ENCODE measurements at regions not wholly inside any gene's neighbourhood (a gene's known extent, or its start where the extent isn't known, plus 50 kb on each side); places are given as distances from the start of the nearest gene placed in this dataset.

GRCh38 chr2:195458936-195459335 lies 198.1 kb upstream of the SLC39A10 start:
- DNase-seq (ENCODE audit: low spot score) (no peak), ATAC-seq (no peak)
- Mint-ChIP-seq H3K4me3 (no peak overlapping the region), H3K36me3 (no peaks in the 10 kb centered on the region), H3K27ac (no peak overlapping the region), H3K9me3 (no peaks in the 10 kb centered on the region), H3K4me1 (no peaks in the 10 kb centered on the region), H3K27me3 (ENCODE audit: low read depth) (no peaks in the 10 kb centered on the region)
- CTCF ChIA-PET: no interaction called here
- TF ChIP-seq HMGA2 (CRISPR knock-in tag; IDR thresholded peaks at IDR 0.05): no peak
- TF ChIP-seq ESRRA (CRISPR knock-in tag; IDR thresholded peaks at IDR 0.05; ENCODE audit: borderline replicate concordance): no peak
- TF ChIP-seq ZNF416 (CRISPR knock-in tag; IDR thresholded peaks at IDR 0.05): no peak
- no peak for TF ChIP-seq ZNF671 (CRISPR knock-in tag; IDR thresholded peaks at IDR 0.05)
- TF ChIP-seq, protein P1, sequence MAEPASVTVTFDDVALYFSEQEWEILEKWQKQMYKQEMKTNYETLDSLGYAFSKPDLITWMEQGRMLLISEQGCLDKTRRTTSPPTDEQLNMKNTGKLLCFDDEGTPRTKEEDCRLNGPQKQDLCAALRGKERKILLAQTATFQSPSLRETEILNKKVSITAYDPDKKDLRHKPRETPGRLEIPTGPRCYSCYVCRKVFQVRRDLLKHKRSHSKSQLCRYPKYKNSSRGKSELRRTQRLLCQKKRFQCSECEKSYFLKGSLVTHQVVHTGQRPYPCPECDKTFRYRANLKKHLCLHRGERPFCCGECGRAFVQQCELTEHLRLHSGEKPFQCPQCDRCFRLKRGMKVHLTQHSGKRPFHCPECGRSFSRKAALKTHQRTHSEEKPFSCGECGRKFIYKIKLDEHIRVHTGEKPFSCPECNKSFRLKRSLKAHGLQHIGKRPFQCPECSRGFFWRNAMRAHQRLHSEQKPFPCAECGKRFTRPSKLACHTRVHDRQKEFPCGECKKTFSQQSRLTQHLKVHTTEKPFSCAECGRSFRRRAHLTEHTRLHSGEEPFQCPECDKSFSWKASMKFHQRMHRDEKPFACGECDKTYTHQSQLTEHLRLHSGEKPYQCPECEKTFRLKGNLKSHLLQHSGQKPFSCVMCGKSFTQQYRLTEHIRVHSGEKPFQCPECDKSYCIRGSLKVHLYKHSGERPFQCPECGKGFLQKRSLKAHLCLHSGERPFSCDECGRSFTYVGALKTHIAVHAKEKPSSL (CRISPR knock-in tag; conservative IDR thresholded peaks at IDR 0.05): no peak
- TF ChIP-seq CREM (CRISPR knock-in tag; IDR thresholded peaks at IDR 0.05): no peak
- TF ChIP-seq, protein P2, sequence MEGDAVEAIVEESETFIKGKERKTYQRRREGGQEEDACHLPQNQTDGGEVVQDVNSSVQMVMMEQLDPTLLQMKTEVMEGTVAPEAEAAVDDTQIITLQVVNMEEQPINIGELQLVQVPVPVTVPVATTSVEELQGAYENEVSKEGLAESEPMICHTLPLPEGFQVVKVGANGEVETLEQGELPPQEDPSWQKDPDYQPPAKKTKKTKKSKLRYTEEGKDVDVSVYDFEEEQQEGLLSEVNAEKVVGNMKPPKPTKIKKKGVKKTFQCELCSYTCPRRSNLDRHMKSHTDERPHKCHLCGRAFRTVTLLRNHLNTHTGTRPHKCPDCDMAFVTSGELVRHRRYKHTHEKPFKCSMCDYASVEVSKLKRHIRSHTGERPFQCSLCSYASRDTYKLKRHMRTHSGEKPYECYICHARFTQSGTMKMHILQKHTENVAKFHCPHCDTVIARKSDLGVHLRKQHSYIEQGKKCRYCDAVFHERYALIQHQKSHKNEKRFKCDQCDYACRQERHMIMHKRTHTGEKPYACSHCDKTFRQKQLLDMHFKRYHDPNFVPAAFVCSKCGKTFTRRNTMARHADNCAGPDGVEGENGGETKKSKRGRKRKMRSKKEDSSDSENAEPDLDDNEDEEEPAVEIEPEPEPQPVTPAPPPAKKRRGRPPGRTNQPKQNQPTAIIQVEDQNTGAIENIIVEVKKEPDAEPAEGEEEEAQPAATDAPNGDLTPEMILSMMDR (IDR thresholded peaks at IDR 0.05): no peak
- no peak for TF ChIP-seq OVOL2 (CRISPR knock-in tag; IDR thresholded peaks at IDR 0.05; ENCODE audit: borderline replicate concordance)
- no peak for TF ChIP-seq SOX15 (CRISPR knock-in tag; IDR thresholded peaks at IDR 0.05)
- TF ChIP-seq, protein P3, sequence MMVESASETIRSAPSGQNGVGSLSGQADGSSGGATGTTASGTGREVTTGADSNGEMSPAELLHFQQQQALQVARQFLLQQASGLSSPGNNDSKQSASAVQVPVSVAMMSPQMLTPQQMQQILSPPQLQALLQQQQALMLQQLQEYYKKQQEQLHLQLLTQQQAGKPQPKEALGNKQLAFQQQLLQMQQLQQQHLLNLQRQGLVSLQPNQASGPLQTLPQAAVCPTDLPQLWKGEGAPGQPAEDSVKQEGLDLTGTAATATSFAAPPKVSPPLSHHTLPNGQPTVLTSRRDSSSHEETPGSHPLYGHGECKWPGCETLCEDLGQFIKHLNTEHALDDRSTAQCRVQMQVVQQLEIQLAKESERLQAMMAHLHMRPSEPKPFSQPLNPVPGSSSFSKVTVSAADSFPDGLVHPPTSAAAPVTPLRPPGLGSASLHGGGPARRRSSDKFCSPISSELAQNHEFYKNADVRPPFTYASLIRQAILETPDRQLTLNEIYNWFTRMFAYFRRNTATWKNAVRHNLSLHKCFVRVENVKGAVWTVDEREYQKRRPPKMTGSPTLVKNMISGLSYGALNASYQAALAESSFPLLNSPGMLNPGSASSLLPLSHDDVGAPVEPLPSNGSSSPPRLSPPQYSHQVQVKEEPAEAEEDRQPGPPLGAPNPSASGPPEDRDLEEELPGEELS (CRISPR knock-in tag; IDR thresholded peaks at IDR 0.05): no peak
- no peak for TF ChIP-seq ZNF138 (CRISPR knock-in tag; conservative IDR thresholded peaks at IDR 0.05)
- TF ChIP-seq ZBTB43 (CRISPR knock-in tag; IDR thresholded peaks at IDR 0.05): no peak
- TF ChIP-seq ZNF121 (CRISPR knock-in tag; IDR thresholded peaks at IDR 0.05): no peak
- TF ChIP-seq CDX4 (CRISPR knock-in tag; IDR thresholded peaks at IDR 0.05; ENCODE audit: borderline replicate concordance): no peak
- TF ChIP-seq EMX1 (CRISPR knock-in tag; IDR thresholded peaks at IDR 0.05): no peak
- TF ChIP-seq ATF3 (CRISPR knock-in tag; conservative IDR thresholded peaks at IDR 0.05): no peak
- no peak for TF ChIP-seq ZNF263 (CRISPR knock-in tag; IDR thresholded peaks at IDR 0.05; ENCODE audit: low read depth)
- no peak for TF ChIP-seq GTF2I (CRISPR knock-in tag; conservative IDR thresholded peaks at IDR 0.05)
- no peak for TF ChIP-seq IRF2 (CRISPR knock-in tag; IDR thresholded peaks at IDR 0.05; ENCODE audit: borderline replicate concordance, low read depth)
- POLR2A ChIA-PET: interaction anchor here (0.6 kb wide), 1 partner anchor 441 kb away, joined by 4 read pairs; no protein-coding TSS in a partner anchor

DNA sequence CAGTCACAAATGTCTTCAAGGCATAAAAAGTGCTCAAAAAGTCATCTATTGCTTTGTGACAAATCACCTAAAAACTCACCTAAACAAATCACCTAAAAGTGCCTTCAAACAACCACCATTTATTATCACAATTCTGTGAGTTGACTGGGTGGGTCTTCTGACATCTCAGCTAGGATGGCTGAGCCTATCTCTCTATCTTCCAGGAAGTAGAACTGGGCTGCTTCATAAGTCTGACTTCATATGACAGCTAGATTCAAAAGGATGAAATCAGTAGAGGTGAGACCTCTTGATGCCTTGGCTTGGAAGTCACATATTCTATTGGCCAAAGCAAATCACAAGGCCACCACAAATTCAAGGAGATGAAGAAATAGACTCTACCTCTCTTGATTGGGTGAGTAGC lies 199.2 kb upstream of the SLC39A10 start:
- Mint-ChIP-seq H3K4me3 (no peak overlapping the region), H3K36me3 (no peaks in the 10 kb centered on the region), H3K27ac (no peak overlapping the region), H3K9me3 (no peaks in the 10 kb centered on the region), H3K4me1 (no peaks in the 10 kb centered on the region), H3K27me3 (ENCODE audit: low read depth) (no peaks in the 10 kb centered on the region)
- DNase-seq (ENCODE audit: low spot score) (no peak), ATAC-seq (no peak)
- ChIA-PET CTCF (no interaction called here), POLR2A (no interaction called here)
- TF ChIP-seq PRDM15 (CRISPR knock-in tag; IDR thresholded peaks at IDR 0.05): no peak
- TF ChIP-seq, protein P4, sequence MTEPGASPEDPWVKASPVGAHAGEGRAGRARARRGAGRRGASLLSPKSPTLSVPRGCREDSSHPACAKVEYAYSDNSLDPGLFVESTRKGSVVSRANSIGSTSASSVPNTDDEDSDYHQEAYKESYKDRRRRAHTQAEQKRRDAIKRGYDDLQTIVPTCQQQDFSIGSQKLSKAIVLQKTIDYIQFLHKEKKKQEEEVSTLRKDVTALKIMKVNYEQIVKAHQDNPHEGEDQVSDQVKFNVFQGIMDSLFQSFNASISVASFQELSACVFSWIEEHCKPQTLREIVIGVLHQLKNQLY (CRISPR knock-in tag; IDR thresholded peaks at IDR 0.05): no peak
- no peak for TF ChIP-seq EMX1 (CRISPR knock-in tag; IDR thresholded peaks at IDR 0.05)

Data from WTC11 (cell line).